IMR-90 (cell line): ENCODE measurements at regions not wholly inside any gene's neighbourhood (a gene's known extent, or its start where the extent isn't known, plus 50 kb on each side); places are given as distances from the start of the nearest gene placed in this dataset.

ENCODE experiments used
- CEBPB ChIP-seq: IDR thresholded peaks from 2 replicates; pipeline ENCODE4 v1.6.1; 2012; ENCODE audit warnings: low read depth, low read length, improper control_type of control experiment
- CHD1 ChIP-seq: IDR thresholded peaks from 2 replicates; pipeline ENCODE4 v1.6.1; 2012; ENCODE audit warnings: low read depth, low read length, improper control_type of control experiment
- MAZ ChIP-seq: IDR thresholded peaks from 2 replicates; pipeline ENCODE4 v1.6.1; 2012; ENCODE audit warnings: low read depth, mild to moderate bottlenecking, low read length, improper control_type of control experiment, moderate library complexity, borderline replicate concordance
- POLR2A ChIP-seq: IDR thresholded peaks from 2 replicates; pipeline ENCODE4 v1.6.1; 2012; ENCODE audit warnings: mild to moderate bottlenecking, low read depth, low read length
- SMC3 ChIP-seq: fragments of 150-350 bp; IDR thresholded peaks from 2 replicates; pipeline ENCODE4 v1.6.1; 2016; ENCODE audit warnings: low read depth, mild to moderate bottlenecking, antibody characterized with exemption, low read length, moderate library complexity
- TF ChIP-seq, protein P1 (sequence below): conservative IDR thresholded peaks from 2 replicates; pipeline ENCODE4 v1.5.1; 2012; ENCODE audit warnings: mild to moderate bottlenecking, low read depth, low read length, improper control_type of control experiment

DNA sequence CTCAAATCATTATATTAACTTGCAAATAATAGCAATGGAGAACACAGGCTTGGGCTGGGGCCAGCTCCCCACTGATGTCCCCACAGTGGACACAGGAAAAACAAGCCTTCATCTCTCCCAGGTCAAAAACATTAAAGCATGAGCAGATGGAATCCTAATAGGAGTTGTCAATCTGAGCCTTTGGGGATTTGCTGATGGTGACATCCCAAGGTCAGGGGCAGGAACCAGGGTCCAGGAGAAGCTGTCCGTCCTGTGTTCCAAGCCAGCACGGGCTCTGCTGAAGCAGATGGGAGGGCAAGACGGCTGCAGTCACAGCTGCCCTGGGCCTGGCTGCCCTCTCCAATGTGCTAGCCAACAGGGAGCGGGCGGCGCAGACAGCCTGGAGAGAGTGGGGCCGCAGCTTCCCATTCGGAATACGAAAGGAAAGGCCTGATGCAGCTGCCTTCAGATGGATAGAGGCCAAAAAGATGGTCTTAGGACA, 135.5 kb downstream of the NDUFA10 start:
- TF ChIP-seq, protein P1, sequence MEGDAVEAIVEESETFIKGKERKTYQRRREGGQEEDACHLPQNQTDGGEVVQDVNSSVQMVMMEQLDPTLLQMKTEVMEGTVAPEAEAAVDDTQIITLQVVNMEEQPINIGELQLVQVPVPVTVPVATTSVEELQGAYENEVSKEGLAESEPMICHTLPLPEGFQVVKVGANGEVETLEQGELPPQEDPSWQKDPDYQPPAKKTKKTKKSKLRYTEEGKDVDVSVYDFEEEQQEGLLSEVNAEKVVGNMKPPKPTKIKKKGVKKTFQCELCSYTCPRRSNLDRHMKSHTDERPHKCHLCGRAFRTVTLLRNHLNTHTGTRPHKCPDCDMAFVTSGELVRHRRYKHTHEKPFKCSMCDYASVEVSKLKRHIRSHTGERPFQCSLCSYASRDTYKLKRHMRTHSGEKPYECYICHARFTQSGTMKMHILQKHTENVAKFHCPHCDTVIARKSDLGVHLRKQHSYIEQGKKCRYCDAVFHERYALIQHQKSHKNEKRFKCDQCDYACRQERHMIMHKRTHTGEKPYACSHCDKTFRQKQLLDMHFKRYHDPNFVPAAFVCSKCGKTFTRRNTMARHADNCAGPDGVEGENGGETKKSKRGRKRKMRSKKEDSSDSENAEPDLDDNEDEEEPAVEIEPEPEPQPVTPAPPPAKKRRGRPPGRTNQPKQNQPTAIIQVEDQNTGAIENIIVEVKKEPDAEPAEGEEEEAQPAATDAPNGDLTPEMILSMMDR: no peak
- no peak for TF ChIP-seq SMC3
- TF ChIP-seq CEBPB: no peak
- TF ChIP-seq MAZ: no peak
- TF ChIP-seq POLR2A: no peak
- no peak for TF ChIP-seq CHD1
